ENCODE measurements at regions not wholly inside any gene's neighbourhood (a gene's known extent, or its start where the extent isn't known, plus 50 kb on each side); places are given as distances from the start of the nearest gene placed in this dataset.

- TF ChIP-seq CTCF (IDR thresholded peaks at IDR 0.05; ENCODE audit: low read length) (no peak), EZH2 (IDR thresholded peaks at IDR 0.05; ENCODE audit: borderline replicate concordance, low read length) (no peak)
Observed at GRCh38 chr2:200218645-200219044, 87.8 kb upstream of the SPATS2L start.

Data from OCI-LY1 (cell line).